Stimulated activated CD4-positive, alpha-beta T cell treated with anti-CD3 and anti-CD28 coated beads, Interleukin-15, amount 100 ng/mL, for 48 hours (primary cell): ENCODE measurements at regions not wholly inside any gene's neighbourhood (a gene's known extent, or its start where the extent isn't known, plus 50 kb on each side); places are given as distances from the start of the nearest gene placed in this dataset.

Experiments used
- DNase-seq, 2 donors: peaks; one replicate each; pipeline ENCODE4 v3.0.0-alpha.2; 2020; ENCODE audit warnings: low read depth in 2 of 2

GRCh38 chr2:19300961-19301360, 57.5 kb downstream of the OSR1 start:
- DNase-seq = no peak

- no peak for DNase-seq
Measured at GRCh38 chr2:19299522-19299921, 58.9 kb downstream of the OSR1 start.

DNA sequence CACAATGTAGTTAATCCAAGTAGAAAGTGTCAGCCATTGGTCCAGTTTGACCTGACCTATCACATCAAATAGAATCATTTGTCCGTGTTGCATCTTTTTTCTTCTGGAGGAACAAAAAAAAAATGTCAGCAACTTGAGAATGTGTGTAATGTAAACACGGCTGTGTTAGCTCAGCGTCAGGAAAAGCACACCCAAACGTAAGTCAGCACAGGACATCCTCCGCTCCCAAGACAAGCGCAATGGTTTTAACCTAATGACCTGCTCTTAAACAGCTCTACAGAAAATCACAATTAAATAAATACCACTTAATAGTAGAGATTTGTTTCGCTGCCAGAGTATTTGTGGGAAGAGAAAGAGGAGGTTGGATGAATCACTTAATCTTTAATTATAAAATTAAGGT, 59.4 kb downstream of the OSR1 start:
- DNase-seq = no peak

- no peak for DNase-seq
Measured at GRCh38 chr2:19297716-19298115, 60.7 kb downstream of the OSR1 start.

DNA sequence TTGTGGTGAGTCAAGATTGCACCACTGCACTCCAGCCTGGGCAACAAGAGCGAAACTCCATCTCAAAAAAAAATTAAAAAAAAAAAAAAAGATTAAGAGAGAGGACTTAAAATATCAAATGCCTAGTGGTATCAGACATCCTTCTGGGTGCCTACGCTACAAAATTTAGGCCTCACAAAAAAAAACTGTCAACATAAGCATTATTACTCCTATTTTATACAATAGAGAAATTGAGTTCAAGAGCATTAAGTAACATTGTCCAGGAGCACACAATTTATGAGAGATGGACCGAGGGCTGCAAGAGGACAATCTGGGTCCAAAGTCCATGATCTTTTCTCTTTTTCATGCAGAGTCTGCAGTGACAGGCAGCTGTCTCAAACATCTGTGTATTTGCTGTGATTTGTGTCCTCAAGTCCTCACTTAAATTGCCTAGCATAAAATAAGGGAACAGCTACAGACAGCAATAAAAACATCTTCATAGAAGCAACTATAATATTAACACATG, 62.4 kb downstream of the OSR1 start:
- no peak for DNase-seq

- no peak for DNase-seq
Measured at GRCh38 chr2:19292007-19292406, 66.4 kb downstream of the OSR1 start.

- DNase-seq = no peak
Measured at GRCh38 chr2:19288291-19288690, 70.1 kb downstream of the OSR1 start.

DNA sequence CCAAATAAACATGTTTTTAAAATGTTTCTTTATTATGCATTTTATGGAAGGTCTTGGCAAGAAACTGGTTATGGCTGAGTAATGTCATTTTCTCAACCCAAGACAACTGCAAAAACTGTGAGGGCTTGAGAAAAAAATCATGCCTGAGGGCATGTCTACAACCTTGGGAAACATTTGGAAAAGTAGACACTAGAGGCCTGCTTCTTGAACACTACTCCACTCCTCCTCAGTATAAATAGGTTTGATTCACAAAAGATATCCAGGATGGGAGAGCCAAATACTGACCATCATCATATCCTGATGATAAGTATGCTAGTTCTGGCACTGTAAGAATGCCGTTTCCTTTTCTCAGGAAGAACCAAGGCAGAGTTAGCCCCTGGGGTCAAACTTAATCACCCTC, 71.1 kb downstream of the OSR1 start:
- no peak for DNase-seq

DNA sequence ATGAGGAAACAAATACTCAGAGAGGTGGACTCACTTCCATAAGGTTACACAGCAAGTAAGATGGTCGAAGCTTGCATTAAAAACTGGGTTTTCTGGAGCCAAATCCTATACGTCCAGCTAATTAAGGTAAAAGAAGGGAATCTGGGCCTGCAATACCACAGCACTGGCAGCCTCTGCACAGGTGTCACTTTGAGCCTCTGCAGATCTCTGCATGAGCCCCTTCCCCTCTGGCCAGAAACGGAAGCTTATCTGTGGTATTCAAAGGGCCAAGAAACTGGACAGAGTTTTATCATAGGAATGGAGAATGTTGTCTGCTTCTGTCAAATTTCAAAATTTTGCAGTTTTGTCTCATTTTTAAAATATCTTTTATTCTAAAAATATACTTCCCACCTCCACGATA, 76.1 kb downstream of the OSR1 start:
- no peak for DNase-seq

- no peak for DNase-seq
Measured at GRCh38 chr2:19274439-19274838, 84.0 kb downstream of the OSR1 start.

GRCh38 chr2:19272941-19273470, 85.4 kb downstream of the OSR1 start:
- DNase-seq = no peak

- DNase-seq = no peak
Measured at GRCh38 chr2:19272039-19272438, 86.4 kb downstream of the OSR1 start.

DNA sequence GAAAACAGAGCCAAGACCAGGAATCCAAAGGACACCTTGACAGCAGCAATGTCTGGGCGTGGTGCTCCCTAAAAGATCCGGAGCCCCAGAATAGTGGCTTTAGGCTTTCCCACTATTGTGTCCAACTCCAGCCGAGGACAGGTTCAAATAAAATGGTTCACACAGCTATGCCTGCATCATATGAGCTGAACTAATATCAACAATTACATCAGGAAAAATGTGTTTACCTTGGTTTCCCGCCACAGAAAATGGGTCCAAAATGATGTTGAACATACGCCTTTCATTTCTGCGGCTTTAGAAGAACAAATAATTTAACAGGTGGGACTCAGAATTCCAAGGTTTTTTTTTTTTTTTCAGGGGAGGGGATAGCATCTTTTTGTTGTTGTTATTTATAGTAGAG, 93.6 kb downstream of the OSR1 start:
- no peak for DNase-seq

DNA sequence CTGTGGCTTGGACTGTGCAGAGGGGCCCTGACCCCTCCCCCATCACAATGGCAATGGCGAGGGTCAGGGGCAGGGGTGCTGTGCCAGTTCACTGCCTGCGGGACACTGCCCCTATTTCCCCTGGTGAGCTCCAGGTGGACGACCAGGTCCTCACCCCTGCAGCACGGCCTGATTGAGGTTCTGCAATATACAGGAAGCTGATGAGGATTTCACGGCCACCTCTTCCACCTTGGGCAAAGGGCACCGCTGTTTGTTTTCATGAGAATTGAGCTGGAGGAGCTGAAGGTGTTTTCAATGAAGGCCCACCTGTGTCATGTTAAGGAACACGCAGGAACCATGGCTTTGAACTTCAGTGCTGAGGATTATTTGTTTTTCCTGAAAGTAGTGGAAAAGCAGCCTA, 96.3 kb downstream of the OSR1 start:
- DNase-seq = no peak

DNA sequence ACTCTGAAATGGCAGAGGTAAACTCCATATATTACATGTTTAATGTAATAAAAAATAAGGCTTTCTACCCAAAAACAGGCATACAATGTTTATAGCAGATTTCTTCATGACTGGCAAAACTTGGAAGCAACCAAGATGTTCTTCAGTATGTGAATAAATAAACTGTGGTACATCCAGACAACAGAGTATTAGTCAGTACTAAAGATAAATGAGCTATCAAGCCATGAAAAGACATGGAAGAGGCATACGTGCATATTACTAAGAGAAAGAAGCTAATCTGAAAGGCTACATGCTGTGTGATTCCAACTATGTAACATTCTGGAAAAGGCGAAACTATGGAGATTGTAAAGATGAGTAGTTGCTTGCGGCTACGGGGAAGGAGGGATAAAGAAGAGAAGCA, 97.4 kb downstream of the OSR1 start:
- no peak for DNase-seq

DNA sequence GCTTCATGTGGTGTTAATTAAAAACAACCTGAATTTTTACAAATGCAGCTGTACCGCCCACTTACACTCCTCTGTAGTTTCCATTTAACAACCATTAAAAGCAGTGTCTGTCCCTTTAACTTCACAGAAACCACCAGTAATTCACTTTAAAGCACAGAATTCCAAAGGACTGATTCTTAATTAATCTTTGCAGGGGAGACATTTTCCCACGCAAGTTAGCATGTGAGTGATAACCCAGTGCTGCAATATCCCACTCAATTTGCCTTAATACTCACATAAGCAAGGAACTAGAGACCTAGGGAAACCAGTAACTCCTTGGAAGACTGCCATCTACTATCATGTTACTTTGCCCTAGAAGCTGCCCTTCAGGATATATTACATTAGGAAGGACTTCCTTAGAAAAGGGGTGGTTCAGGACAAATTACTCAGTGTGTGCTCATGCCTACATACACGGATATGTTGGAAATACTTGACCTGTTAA, 102.3 kb downstream of the OSR1 start:
- DNase-seq = no peak

GRCh38 chr2:19255481-19255880, 102.9 kb downstream of the OSR1 start:
- no peak for DNase-seq

- no peak for DNase-seq
Measured at GRCh38 chr2:19251554-19251953, 106.9 kb downstream of the OSR1 start.

DNA sequence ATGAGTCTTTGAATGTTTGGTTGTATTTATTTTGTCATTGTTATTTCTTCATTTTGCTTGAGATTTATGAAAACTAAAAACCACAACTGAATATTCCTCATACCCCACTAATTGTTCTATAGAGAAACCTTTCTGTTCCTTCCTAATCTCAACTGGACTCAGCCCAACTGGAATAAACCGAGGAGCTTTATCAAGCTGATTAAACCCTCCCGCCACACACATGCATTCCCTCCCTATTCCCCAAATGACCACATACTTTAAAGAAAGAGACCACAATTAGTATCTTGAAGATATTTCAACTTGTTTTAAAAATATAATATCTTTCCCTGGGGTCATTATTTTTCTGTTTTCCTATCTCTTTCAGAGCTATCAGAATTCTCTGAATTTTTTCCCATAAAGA, 107.5 kb downstream of the OSR1 start:
- DNase-seq = no peak

GRCh38 chr2:19247186-19247585, 111.2 kb downstream of the OSR1 start:
- no peak for DNase-seq

- no peak for DNase-seq
Measured at GRCh38 chr2:19246496-19246895, 111.9 kb downstream of the OSR1 start.

GRCh38 chr2:19244460-19245363, 113.7 kb downstream of the OSR1 start:
- no peak for DNase-seq

GRCh38 chr2:19238440-19239060, 119.9 kb downstream of the OSR1 start:
- no peak for DNase-seq
